ENCODE measurements at regions not wholly inside any gene's neighbourhood (a gene's known extent, or its start where the extent isn't known, plus 50 kb on each side); places are given as distances from the start of the nearest gene placed in this dataset.

DNA sequence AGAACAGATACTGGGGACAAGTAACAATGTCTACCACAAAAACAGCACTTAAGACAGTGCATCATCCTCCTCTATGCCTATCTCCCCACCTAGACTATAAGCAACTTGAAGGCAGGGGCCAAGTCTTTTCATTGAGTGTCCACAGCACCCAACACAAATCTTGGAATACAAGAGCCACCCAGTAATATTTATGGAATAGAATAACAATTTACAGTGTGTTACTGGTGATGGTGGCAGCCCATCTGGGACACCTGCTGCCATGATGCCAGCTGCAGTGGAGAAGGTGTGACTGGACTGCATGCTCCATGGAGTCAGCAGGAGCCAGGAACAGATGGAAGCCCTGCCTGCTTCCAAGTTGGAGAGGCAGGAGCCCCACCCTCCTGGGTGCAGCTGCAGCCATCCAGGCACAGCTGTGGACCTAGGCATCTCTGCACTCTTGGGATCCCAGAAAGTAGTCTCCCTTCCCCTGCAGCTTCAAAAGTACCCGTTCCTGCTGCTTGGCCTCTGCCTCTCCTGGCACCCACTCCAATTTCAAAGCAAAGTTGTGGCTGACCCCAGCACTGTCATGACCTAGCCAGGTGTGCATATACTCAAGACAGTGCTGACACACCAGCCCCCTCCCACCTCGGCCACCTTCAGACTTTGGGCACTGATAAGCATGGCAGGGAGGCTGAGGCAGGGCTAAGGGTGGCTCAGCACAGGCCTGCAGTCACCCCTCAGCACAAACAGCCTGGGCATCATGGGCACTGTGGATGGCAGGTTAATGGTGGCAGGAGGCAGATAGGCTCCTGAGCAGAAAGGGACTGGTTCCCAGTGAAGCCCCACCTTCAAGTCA is 94.5 kb downstream of the TPRA1 start:
- Histone ChIP-seq H4K20me1 (ENCODE audit: insufficient read depth) (no peaks in the 10 kb centered on the region), H3K9ac (no peak overlapping the region), H3K4me2 (no peak overlapping the region)

More for the DNA sequence above, 94.5 kb downstream of the TPRA1 start:
- TF ChIP-seq RFX5 (IDR thresholded peaks at IDR 0.05; ENCODE audit: low read length) (no peak), TCF12 (IDR thresholded peaks at IDR 0.05) (no peak), NFIC (IDR thresholded peaks at IDR 0.05; ENCODE audit: borderline replicate concordance) (no peak), JUND (IDR thresholded peaks at IDR 0.05) (no peak), RCOR1 (IDR thresholded peaks at IDR 0.05; ENCODE audit: low read length) (no peak), SMC3 (IDR thresholded peaks at IDR 0.05; ENCODE audit: low read depth, low read length) (no peak), ELF1 (IDR thresholded peaks at IDR 0.05) (no peak), RXRA (IDR thresholded peaks at IDR 0.05; ENCODE audit: borderline replicate concordance, low read depth) (no peak), POLR2AphosphoS5 (IDR thresholded peaks at IDR 0.05; ENCODE audit: low read depth, low read length) (no peak), FOXM1 (IDR thresholded peaks at IDR 0.05; ENCODE audit: low read depth) (no peak), NRF1 (IDR thresholded peaks at IDR 0.05; ENCODE audit: low read depth, low read length) (no peak), FOXJ3 (CRISPR knock-in tag; IDR thresholded peaks at IDR 0.05) (no peak), CHD2 (IDR thresholded peaks at IDR 0.05; ENCODE audit: low read length, partially characterized antibody) (no peak), MEF2A (IDR thresholded peaks at IDR 0.05; ENCODE audit: borderline replicate concordance, low read depth) (no peak), YY1 (IDR thresholded peaks at IDR 0.05; ENCODE audit: low read depth) (no peak)
- TF ChIP-seq, protein P1, sequence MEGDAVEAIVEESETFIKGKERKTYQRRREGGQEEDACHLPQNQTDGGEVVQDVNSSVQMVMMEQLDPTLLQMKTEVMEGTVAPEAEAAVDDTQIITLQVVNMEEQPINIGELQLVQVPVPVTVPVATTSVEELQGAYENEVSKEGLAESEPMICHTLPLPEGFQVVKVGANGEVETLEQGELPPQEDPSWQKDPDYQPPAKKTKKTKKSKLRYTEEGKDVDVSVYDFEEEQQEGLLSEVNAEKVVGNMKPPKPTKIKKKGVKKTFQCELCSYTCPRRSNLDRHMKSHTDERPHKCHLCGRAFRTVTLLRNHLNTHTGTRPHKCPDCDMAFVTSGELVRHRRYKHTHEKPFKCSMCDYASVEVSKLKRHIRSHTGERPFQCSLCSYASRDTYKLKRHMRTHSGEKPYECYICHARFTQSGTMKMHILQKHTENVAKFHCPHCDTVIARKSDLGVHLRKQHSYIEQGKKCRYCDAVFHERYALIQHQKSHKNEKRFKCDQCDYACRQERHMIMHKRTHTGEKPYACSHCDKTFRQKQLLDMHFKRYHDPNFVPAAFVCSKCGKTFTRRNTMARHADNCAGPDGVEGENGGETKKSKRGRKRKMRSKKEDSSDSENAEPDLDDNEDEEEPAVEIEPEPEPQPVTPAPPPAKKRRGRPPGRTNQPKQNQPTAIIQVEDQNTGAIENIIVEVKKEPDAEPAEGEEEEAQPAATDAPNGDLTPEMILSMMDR (IDR thresholded peaks at IDR 0.05) = no peak
- TF ChIP-seq, protein P2, sequence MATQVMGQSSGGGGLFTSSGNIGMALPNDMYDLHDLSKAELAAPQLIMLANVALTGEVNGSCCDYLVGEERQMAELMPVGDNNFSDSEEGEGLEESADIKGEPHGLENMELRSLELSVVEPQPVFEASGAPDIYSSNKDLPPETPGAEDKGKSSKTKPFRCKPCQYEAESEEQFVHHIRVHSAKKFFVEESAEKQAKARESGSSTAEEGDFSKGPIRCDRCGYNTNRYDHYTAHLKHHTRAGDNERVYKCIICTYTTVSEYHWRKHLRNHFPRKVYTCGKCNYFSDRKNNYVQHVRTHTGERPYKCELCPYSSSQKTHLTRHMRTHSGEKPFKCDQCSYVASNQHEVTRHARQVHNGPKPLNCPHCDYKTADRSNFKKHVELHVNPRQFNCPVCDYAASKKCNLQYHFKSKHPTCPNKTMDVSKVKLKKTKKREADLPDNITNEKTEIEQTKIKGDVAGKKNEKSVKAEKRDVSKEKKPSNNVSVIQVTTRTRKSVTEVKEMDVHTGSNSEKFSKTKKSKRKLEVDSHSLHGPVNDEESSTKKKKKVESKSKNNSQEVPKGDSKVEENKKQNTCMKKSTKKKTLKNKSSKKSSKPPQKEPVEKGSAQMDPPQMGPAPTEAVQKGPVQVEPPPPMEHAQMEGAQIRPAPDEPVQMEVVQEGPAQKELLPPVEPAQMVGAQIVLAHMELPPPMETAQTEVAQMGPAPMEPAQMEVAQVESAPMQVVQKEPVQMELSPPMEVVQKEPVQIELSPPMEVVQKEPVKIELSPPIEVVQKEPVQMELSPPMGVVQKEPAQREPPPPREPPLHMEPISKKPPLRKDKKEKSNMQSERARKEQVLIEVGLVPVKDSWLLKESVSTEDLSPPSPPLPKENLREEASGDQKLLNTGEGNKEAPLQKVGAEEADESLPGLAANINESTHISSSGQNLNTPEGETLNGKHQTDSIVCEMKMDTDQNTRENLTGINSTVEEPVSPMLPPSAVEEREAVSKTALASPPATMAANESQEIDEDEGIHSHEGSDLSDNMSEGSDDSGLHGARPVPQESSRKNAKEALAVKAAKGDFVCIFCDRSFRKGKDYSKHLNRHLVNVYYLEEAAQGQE (IDR thresholded peaks at IDR 0.05; ENCODE audit: low read depth, low read length) = no peak
- TF ChIP-seq, protein P3, sequence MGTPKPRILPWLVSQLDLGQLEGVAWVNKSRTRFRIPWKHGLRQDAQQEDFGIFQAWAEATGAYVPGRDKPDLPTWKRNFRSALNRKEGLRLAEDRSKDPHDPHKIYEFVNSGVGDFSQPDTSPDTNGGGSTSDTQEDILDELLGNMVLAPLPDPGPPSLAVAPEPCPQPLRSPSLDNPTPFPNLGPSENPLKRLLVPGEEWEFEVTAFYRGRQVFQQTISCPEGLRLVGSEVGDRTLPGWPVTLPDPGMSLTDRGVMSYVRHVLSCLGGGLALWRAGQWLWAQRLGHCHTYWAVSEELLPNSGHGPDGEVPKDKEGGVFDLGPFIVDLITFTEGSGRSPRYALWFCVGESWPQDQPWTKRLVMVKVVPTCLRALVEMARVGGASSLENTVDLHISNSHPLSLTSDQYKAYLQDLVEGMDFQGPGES (IDR thresholded peaks at IDR 0.05; ENCODE audit: low read depth, low read length) = no peak
- no peak overlapping the region for H3K27ac ChIP-seq (ENCODE audit: low read depth in 2 of 2, low read length in 1 of 2)
- no peaks in the 10 kb centered on the region for H3F3A ChIP-seq (replicated peaks; ENCODE audit: insufficient read depth)
- no peaks in the 10 kb centered on the region for H3K4me1 ChIP-seq (ENCODE audit: control insufficient read depth in 1 of 2, insufficient read depth in 2 of 2, low read depth in 1 of 2, low read length in 1 of 2)
- peaks cover 3% of the 10 kb centered on the region; the same call in 1 of the 2 replicates for H3K9me3 ChIP-seq
- no peak overlapping the region for H2AFZ ChIP-seq (ENCODE audit: low read depth)
- no peak for DNase-seq
- no peak overlapping the region for H3K4me3 ChIP-seq (ENCODE audit: low read depth in 2 of 2, low read length in 1 of 2)
- ChIA-PET CTCF (interaction anchor here (1.0 kb wide), 1 partner anchor 48 kb away, joined by 3 read pairs; no protein-coding TSS in a partner anchor), POLR2A (no interaction called here)
- WGBS (ENCODE audit: low lambda C conversion rate) = 6% methylated on average over 2 of the region's 2 CpGs
- no peaks in the 10 kb centered on the region for H3K36me3 ChIP-seq (replicated peaks in 1 of 2; ENCODE audit: control insufficient read depth in 1 of 2, insufficient read depth in 2 of 2, low read length in 1 of 2)
- no peaks in the 10 kb centered on the region for H3K9me2 ChIP-seq
- H3K27me3 ChIP-seq (ENCODE audit: insufficient read depth) = no peaks in the 10 kb centered on the region
- no peaks in the 10 kb centered on the region for H3K79me2 ChIP-seq (ENCODE audit: insufficient read depth)

Data from SK-N-SH (cell line).